Activated CD4-positive, alpha-beta memory T cell treated with anti-CD3 and anti-CD28 coated beads for 36 hours (primary cell): ENCODE measurements at regions not wholly inside any gene's neighbourhood (a gene's known extent, or its start where the extent isn't known, plus 50 kb on each side); places are given as distances from the start of the nearest gene placed in this dataset.

ENCODE experiments used
- CTCF ChIA-PET: fragments of 350-600 bp; sonication (Branson Sonifier 250); formaldehyde crosslinking; loops from one replicate; lab custom pipeline; 2021; ENCODE audit warnings: antibody characterized with exemption, inconsistent platforms; lab: Charles Lee
- POLR2A ChIA-PET: fragments of 350-600 bp; sonication (Branson Sonifier 250); formaldehyde crosslinking; loops from one replicate; lab custom pipeline; 2021; ENCODE audit warnings: antibody characterized with exemption; lab: Charles Lee
- DNase-seq: peaks from one replicate; pipeline ENCODE4 v3.0.0-alpha.2; 2020
- H3K27ac Mint-ChIP-seq: one replicate; pipeline ENCODE4 v1.8.0; 2021; ENCODE audit warnings: mixed read lengths
- H3K27me3 Mint-ChIP-seq: one replicate; pipeline ENCODE4 v1.8.0; 2021; ENCODE audit warnings: mixed read lengths
- H3K36me3 Mint-ChIP-seq: one replicate; pipeline ENCODE4 v1.8.0; 2021; ENCODE audit warnings: mixed read lengths
- H3K4me1 Mint-ChIP-seq: one replicate; pipeline ENCODE4 v1.8.0; 2021; ENCODE audit warnings: low read depth, mixed read lengths
- H3K4me3 Mint-ChIP-seq: one replicate; pipeline ENCODE4 v1.8.0; 2021; ENCODE audit warnings: mild to moderate bottlenecking, mixed read lengths
- H3K9me3 Mint-ChIP-seq: one replicate; pipeline ENCODE4 v1.8.0; 2021; ENCODE audit warnings: mixed read lengths
- intact Hi-C: fragments of 100-400 bp; cut with micrococcal nuclease; formaldehyde crosslinking; loops from one replicate; pipeline ENCODE4 v1.15.1; 2023

DNA sequence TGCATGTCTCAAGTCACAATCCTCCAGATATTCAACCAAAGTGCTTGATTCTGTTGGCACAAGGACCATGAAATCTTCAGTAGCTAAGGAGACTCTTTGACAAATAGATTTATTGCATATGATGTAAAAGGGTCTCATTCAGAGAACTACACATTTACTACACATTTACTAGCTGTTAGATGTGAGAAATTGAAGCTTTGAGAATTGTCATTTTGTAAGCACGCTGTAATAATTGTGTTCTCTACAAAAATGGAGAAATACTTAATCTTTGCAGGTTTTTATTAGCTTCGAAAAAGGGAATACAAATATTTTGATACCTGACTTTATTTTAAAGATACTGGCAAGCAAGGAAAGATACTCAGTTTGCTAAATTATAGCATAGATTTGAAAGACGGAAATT lies 70.2 kb upstream of the CHD2 start:
- H3K36me3 Mint-ChIP-seq: peaks cover 2% of the 10 kb centered on the region
- DNase-seq: no peak
- intact Hi-C loops: no loop called here
- H3K27ac Mint-ChIP-seq: peak overlapping the region; percentile 99
- peaks cover 62% of the 10 kb centered on the region for H3K4me1 Mint-ChIP-seq
- POLR2A ChIA-PET: interaction anchor here (1.2 to 5.9 kb wide), 5 partner anchors 9 to 76 kb away, joined by 5 to 171 read pairs (median 94); no protein-coding TSS in a partner anchor
- CTCF ChIA-PET: interaction anchor here (0.6 to 4.5 kb wide), 5 partner anchors 9 to 33 kb away, joined by 3 to 48 read pairs (median 5); no protein-coding TSS in a partner anchor
- no peaks in the 10 kb centered on the region for H3K9me3 Mint-ChIP-seq
- peaks cover 2% of the 10 kb centered on the region for H3K27me3 Mint-ChIP-seq
- H3K4me3 Mint-ChIP-seq: no peak overlapping the region

DNA sequence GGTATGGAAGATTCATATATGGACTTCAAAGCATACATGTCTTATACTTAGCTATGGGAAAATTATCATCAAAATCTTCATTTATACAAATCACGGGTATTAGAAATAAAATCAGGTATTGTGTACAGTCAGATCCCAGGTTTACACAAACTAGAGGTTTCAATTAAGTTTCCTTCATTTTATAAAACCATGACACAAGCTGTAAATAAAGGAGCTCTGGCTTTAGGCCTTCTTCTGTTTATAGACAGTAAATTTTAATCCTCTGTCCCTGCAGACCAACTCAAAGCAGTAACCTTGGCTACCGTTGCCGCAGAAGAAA lies 68.8 kb upstream of the CHD2 start:
- DNase-seq: no peak
- Mint-ChIP-seq H3K4me1 (peaks cover 52% of the 10 kb centered on the region), H3K27me3 (peaks cover 2% of the 10 kb centered on the region), H3K4me3 (peak overlapping the region; percentile 70), H3K9me3 (no peaks in the 10 kb centered on the region), H3K27ac (peak overlapping the region; percentile 99), H3K36me3 (peaks cover 2% of the 10 kb centered on the region)
- intact Hi-C loops: loop anchor here (1.0 kb wide), 6 partner anchors 10 to 206 kb away; no protein-coding TSS in a partner anchor
- CTCF ChIA-PET: interaction anchor here (0.7 to 4.5 kb wide), 19 partner anchors 11 to 123 kb away, joined by 3 to 48 read pairs (median 6); partner anchors contain the start of gene CHD2
- POLR2A ChIA-PET: interaction anchor here (0.7 to 5.9 kb wide), 14 partner anchors 11 to 96 kb away, joined by 3 to 171 read pairs (median 12); partner anchors contain the start of gene CHD2

DNA sequence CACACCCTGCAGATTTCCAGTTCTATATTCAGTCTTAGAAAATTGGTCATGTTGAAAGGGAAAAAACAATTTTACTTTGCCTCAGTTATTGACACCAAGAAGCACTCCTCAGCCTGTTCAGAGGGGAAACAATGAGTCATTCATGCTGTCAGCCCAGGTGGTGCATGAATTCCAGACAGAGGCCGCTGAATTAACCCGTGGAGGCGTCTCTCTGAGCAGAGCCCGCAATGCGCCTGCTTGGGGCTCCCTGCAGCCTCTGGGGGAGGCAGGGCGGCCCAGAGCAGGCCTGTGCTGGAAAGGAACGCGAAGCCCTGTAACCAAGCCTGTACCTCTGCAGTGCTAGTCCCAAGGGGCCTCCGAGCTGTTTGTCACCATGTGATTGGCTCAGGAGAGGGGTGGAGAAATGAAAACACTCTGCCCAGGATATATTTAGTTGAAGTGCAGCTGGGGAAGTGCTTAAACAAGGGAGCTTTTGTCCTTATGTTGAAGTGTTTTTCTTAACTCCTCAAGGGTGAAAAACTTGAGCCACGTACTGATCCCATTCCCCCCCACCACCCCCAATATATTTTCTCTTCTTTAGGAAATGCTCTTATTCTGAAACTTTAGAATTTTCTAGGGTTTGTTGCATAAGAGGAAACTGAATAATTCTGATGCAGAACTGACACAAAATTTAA lies 68.3 kb upstream of the CHD2 start:
- Mint-ChIP-seq H3K4me3 (peak overlapping the region; percentile 70), H3K27me3 (peaks cover 2% of the 10 kb centered on the region), H3K4me1 (peaks cover 52% of the 10 kb centered on the region), H3K27ac (peak overlapping the region; percentile 99), H3K36me3 (peaks cover 2% of the 10 kb centered on the region), H3K9me3 (no peaks in the 10 kb centered on the region)
- POLR2A ChIA-PET: interaction anchor here (0.7 to 5.9 kb wide), 14 partner anchors 11 to 95 kb away, joined by 3 to 171 read pairs (median 12); partner anchors contain the start of gene CHD2
- CTCF ChIA-PET: interaction anchor here (0.7 to 4.5 kb wide), 22 partner anchors 11 to 122 kb away, joined by 3 to 48 read pairs (median 5); partner anchors contain the start of gene CHD2
- intact Hi-C loops: loop anchor here (1.0 kb wide), 7 partner anchors 10 to 206 kb away; no protein-coding TSS in a partner anchor
- DNase-seq: peak; percentile 95

DNA sequence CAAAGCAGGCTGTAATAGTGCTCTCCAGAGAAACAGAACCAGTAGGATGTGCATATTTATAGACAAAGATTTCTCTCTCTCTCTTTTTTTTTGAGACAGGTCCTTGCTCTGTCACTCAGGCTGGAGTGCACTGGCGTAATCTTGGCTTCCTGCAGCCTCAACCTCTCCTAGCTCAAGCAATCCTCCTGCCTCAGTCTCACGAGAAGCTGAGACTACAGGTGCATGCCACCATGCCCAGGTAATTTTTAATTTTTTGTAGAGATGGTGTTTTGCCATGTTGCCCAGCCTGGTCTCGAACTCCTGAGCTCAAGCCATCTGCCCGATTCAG lies 67.1 kb upstream of the CHD2 start:
- POLR2A ChIA-PET: interaction anchor here (2.1 to 5.9 kb wide), 7 partner anchors 12 to 75 kb away, joined by 11 to 171 read pairs (median 39); partner anchors contain the start of gene CHD2
- peak overlapping the region; percentile 70 for H3K4me3 Mint-ChIP-seq
- H3K27me3 Mint-ChIP-seq: peaks cover 2% of the 10 kb centered on the region
- no peaks in the 10 kb centered on the region for H3K9me3 Mint-ChIP-seq
- H3K27ac Mint-ChIP-seq: peak overlapping the region; percentile 99
- intact Hi-C loops: no loop called here
- CTCF ChIA-PET: interaction anchor here (1.3 to 4.5 kb wide), 6 partner anchors 12 to 49 kb away, joined by 4 to 48 read pairs (median 14); no protein-coding TSS in a partner anchor
- peak; percentile 50 for DNase-seq
- H3K36me3 Mint-ChIP-seq: peaks cover 2% of the 10 kb centered on the region
- H3K4me1 Mint-ChIP-seq: peaks cover 56% of the 10 kb centered on the region

DNA sequence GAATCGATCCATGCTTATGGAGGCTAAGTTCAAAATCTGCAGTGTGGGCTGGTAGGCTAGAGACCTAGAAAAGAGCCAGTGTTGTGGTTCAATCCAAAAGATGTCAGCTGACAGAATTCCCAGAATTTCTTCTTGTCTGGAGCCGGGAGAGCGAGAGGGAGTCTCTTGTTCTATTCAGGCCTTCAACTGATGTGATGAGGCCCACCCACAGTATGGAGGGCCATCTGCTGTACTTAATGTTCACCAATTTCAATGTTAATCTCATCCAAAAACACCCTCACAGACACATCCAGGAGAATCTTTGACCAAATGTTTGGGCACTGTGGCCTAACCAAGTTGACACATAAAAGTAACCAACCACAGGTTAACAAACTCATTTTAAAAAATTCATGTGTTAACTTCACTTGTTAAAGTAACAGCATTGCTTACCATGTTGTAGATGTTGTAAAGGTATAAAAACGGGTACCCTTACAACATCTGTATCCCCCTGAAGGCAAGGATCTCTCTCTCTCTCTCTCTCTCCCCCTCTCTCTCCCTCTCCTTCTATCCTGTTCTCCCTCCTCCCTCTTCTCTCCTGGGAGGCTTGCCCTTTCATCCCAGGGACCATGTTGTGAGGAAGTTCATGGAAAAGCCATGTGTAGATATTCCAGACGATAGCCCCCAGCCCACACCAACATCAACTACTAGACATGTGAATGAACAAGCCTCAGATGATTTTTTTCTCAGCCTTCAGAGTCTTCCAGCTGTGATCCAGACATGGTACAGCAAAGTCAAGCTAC lies 66.4 kb upstream of the CHD2 start:
- peaks cover 2% of the 10 kb centered on the region for H3K36me3 Mint-ChIP-seq
- CTCF ChIA-PET: interaction anchor here (3.7 to 4.5 kb wide), 2 partner anchors 12 to 13 kb away, joined by 16 to 48 read pairs; no protein-coding TSS in a partner anchor
- H3K27me3 Mint-ChIP-seq: peaks cover 2% of the 10 kb centered on the region
- no peaks in the 10 kb centered on the region for H3K9me3 Mint-ChIP-seq
- H3K4me1 Mint-ChIP-seq: peaks cover 62% of the 10 kb centered on the region
- intact Hi-C loops: no loop called here
- DNase-seq: no peak
- peak overlapping the region; percentile 70 for H3K4me3 Mint-ChIP-seq
- POLR2A ChIA-PET: interaction anchor here (3.2 to 5.9 kb wide), 5 partner anchors 13 to 67 kb away, joined by 30 to 171 read pairs (median 94); partner anchors contain the start of gene CHD2
- peak overlapping the region; percentile 99 for H3K27ac Mint-ChIP-seq

DNA sequence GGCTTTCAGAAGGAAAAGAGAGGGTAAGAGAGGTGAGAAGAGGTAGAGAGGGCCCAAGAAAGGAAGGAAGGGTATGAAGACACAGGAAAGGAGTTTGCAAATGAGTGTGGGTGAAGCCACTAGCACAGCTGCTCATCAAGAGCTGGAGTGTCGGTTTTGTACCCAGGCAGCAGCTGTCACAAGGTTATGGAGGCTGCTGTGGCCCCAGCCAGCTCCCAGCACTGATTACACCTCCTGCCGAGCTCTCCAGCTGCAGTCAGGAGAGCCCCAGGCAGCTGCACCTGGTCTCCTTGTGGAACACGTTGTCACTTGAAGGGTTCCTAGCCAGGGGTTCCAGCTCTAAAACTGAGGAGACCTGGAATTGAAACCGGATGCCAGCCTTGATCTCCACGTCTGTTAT lies 60.4 kb upstream of the CHD2 start:
- no peak overlapping the region for H3K4me3 Mint-ChIP-seq
- intact Hi-C loops: no loop called here
- H3K27ac Mint-ChIP-seq: peak overlapping the region; percentile 40
- DNase-seq: peak; percentile 54
- H3K4me1 Mint-ChIP-seq: peaks cover 39% of the 10 kb centered on the region
- H3K9me3 Mint-ChIP-seq: no peaks in the 10 kb centered on the region
- H3K27me3 Mint-ChIP-seq: no peaks in the 10 kb centered on the region
- POLR2A ChIA-PET: interaction anchor here (0.9 to 2.1 kb wide), 4 partner anchors 31 to 67 kb away, joined by 3 to 9 read pairs (median 6); no protein-coding TSS in a partner anchor
- H3K36me3 Mint-ChIP-seq: no peaks in the 10 kb centered on the region
- CTCF ChIA-PET: interaction anchor here (0.7 to 1.0 kb wide), 3 partner anchors 10 to 42 kb away, joined by 3 read pairs; no protein-coding TSS in a partner anchor

DNA sequence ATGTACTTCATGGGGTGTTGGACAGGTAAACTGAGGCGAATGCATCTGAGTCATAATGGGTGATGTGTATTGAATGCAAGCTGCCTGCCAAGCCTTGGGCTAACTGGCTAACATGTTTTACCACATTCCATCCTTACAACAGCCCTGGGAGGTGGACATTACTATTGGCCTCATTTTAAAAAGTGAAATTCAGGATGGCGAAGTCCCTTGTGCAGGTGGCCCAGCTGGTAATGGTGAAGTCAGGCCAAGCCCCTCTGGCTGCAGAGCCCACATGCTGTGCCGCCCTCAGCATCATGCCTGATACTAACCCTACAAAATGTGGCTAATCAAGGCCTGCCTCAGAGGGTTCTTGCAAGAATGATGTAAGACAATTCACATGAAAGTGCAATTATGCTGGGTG lies 60.0 kb upstream of the CHD2 start:
- ChIA-PET POLR2A (interaction anchor here (0.9 to 2.1 kb wide), 4 partner anchors 31 to 67 kb away, joined by 3 to 9 read pairs (median 6); no protein-coding TSS in a partner anchor), CTCF (interaction anchor here (0.7 to 1.0 kb wide), 3 partner anchors 10 to 43 kb away, joined by 3 read pairs; no protein-coding TSS in a partner anchor)
- peak overlapping the region; percentile 40 for H3K27ac Mint-ChIP-seq
- peak overlapping the region; percentile 3 for H3K4me3 Mint-ChIP-seq
- DNase-seq: no peak
- H3K36me3 Mint-ChIP-seq: no peaks in the 10 kb centered on the region
- no peaks in the 10 kb centered on the region for H3K9me3 Mint-ChIP-seq
- intact Hi-C loops: no loop called here
- peaks cover 43% of the 10 kb centered on the region for H3K4me1 Mint-ChIP-seq
- H3K27me3 Mint-ChIP-seq: no peaks in the 10 kb centered on the region

DNA sequence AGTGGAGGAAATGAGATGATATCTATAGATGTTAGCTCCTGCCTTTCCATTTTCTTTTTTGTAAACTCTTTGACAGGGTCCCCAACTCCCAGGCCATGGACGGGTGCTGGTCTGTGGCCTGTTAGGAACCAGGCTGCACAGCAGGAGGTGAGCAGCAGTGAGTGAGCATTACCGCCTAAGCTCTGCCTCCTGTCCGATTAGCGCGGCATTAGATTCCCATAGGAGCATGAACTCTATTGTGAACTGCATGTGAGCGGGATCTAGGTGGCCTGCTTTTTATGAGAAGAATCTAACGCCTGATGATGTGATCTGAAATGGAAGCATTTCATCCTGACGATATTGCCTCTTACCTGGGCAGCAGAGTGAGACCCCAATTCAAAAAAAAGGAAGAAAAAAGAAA lies 56.8 kb upstream of the CHD2 start:
- POLR2A ChIA-PET: interaction anchor here (0.8 kb wide), 1 partner anchor 39 kb away, joined by 3 read pairs; no protein-coding TSS in a partner anchor
- no peaks in the 10 kb centered on the region for H3K9me3 Mint-ChIP-seq
- H3K4me3 Mint-ChIP-seq: no peak overlapping the region
- intact Hi-C loops: no loop called here
- H3K36me3 Mint-ChIP-seq: no peaks in the 10 kb centered on the region
- peaks cover 66% of the 10 kb centered on the region for H3K4me1 Mint-ChIP-seq
- peak overlapping the region; percentile 89 for H3K27ac Mint-ChIP-seq
- CTCF ChIA-PET: interaction anchor here (0.7 to 3.6 kb wide), 2 partner anchors 11 to 34 kb away, joined by 4 to 16 read pairs; no protein-coding TSS in a partner anchor
- H3K27me3 Mint-ChIP-seq: no peaks in the 10 kb centered on the region
- no peak for DNase-seq

DNA sequence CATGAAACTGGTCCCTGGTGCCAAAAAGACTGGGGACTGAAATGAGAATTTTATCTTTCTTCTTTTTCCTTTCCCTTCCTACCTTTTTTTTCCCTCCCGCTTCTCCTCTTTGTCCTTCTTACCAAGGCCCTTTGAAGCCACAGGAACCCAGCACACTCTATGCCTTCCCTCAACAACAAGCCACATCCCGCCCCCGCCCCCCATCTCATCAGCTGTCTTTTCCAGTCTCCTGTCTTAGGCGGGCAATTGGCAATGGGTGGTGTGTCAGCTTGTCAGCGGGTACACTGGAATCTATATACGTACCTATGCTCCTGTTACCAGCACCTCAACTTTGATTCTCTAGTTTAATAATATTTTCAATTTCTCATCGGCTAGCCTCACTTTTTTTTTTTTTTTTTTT lies 56.3 kb upstream of the CHD2 start:
- DNase-seq: peak; percentile 48
- Mint-ChIP-seq H3K36me3 (no peaks in the 10 kb centered on the region), H3K4me1 (peaks cover 67% of the 10 kb centered on the region), H3K27me3 (no peaks in the 10 kb centered on the region), H3K9me3 (no peaks in the 10 kb centered on the region), H3K27ac (peak overlapping the region; percentile 89), H3K4me3 (no peak overlapping the region)
- ChIA-PET CTCF (interaction anchor here (3.6 kb wide), 1 partner anchor 11 kb away, joined by 16 read pairs; no protein-coding TSS in a partner anchor), POLR2A (interaction anchor here (0.6 to 0.7 kb wide), 3 partner anchors 35 to 1995 kb away, joined by 3 to 4 read pairs (median 4); no protein-coding TSS in a partner anchor)
- intact Hi-C loops: no loop called here

DNA sequence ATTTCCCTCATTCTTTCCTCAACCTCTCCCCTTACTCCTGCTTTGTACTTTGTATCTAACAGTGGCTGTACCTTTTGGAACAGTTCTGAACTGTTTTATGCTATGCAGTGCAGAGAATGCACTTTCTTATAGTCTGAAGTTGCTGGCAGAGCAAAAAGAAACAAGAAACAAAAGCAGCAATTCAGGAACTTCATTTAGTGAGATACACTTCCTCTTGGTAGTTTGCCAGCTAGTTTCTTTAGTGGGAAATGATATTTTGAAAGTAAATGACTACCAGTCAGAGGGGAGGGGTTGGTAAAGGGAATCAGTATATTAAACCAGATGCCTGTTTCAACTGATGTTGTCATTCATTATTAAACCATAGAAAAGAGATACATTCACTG lies 55.0 kb upstream of the CHD2 start:
- H3K36me3 Mint-ChIP-seq: peaks cover 2% of the 10 kb centered on the region
- H3K4me3 Mint-ChIP-seq: peak overlapping the region; percentile 57
- peak overlapping the region; percentile 89 for H3K27ac Mint-ChIP-seq
- H3K27me3 Mint-ChIP-seq: no peaks in the 10 kb centered on the region
- CTCF ChIA-PET: interaction anchor here (0.6 to 3.6 kb wide), 2 partner anchors 12 to 43 kb away, joined by 3 to 16 read pairs; no protein-coding TSS in a partner anchor
- DNase-seq: no peak
- peaks cover 70% of the 10 kb centered on the region for H3K4me1 Mint-ChIP-seq
- H3K9me3 Mint-ChIP-seq: peaks cover under 1% of the 10 kb centered on the region
- POLR2A ChIA-PET: interaction anchor here (2.1 kb wide), 1 partner anchor 13 kb away, joined by 7 read pairs; no protein-coding TSS in a partner anchor
- intact Hi-C loops: loop anchor here (1.0 kb wide), 2 partner anchors 14 to 37 kb away; no protein-coding TSS in a partner anchor

DNA sequence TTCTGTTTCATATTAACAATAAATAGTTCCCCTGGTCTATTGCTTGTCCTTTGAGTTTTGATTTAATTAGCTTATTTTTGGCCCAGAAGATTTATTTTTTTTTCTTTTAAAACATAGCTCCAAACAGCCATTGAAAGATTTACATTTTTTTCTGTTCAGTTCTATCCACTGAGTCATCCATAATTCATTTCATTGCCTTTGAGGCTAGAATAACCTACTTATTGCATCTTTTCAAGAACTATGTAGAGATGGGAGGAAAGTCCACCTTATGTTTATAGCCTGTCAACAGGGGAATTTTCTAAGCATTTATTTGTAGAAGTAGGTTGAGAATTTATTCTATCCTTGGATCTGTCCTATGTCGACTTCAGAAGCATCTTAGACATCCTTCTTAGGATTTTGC lies 53.4 kb upstream of the CHD2 start:
- Mint-ChIP-seq H3K4me1 (peaks cover 71% of the 10 kb centered on the region), H3K4me3 (no peak overlapping the region), H3K36me3 (peaks cover 5% of the 10 kb centered on the region), H3K27ac (peak overlapping the region; percentile 87), H3K27me3 (no peaks in the 10 kb centered on the region), H3K9me3 (peaks cover 4% of the 10 kb centered on the region)
- intact Hi-C loops: no loop called here
- ChIA-PET CTCF (interaction anchor here (0.6 to 3.6 kb wide), 4 partner anchors 14 to 1571 kb away, joined by 3 to 16 read pairs (median 4); no protein-coding TSS in a partner anchor), POLR2A (interaction anchor here (1.2 to 2.1 kb wide), 3 partner anchors 15 to 37 kb away, joined by 4 to 7 read pairs (median 5); no protein-coding TSS in a partner anchor)
- DNase-seq: no peak
